Gastroesophageal sphincter (tissue), 4 donors: ENCODE measurements at regions not wholly inside any gene's neighbourhood (a gene's known extent, or its start where the extent isn't known, plus 50 kb on each side); places are given as distances from the start of the nearest gene placed in this dataset.

Experiments used
- ATAC-seq: fragments of 150-250 bp; one replicate; pipeline ENCODE4 v1.9.1; 2016; ENCODE audit warnings: mild to moderate bottlenecking, moderate library complexity
- H3K27ac ChIP-seq, 4 donors: fragments of 200-600 bp; sonication (generic) in 3 of 4; 1 replicate in 3 of 4; 2 replicates in 1 of 4; pipeline ENCODE4 v1.5.1; 2016 to 2019
- H3K27me3 ChIP-seq: fragments of 200-600 bp; sonication (generic); one replicate; pipeline ENCODE4 v1.5.1; 2019
- H3K36me3 ChIP-seq, 2 donors: fragments of 200-600 bp; sonication (generic); one replicate each; pipeline ENCODE4 v1.5.1; 2019; ENCODE audit warnings: control low read depth in 1 of 2
- H3K4me1 ChIP-seq, 3 donors: fragments of 200-600 bp; sonication (generic); 1 replicate in 2 of 3; 2 replicates in 1 of 3; pipeline ENCODE4 v1.5.1; 2016 to 2019; ENCODE audit warnings: control low read depth in 2 of 3
- H3K4me3 ChIP-seq, 2 donors: fragments of 200-600 bp; sonication (generic); one replicate each; pipeline ENCODE4 v1.5.1; 2019; ENCODE audit warnings: mild to moderate bottlenecking in 1 of 2, moderate library complexity in 1 of 2
- H3K9me3 ChIP-seq, 3 donors: fragments of 200-600 bp; sonication (generic); one replicate each; pipeline ENCODE4 v1.5.1; 2017 to 2019; ENCODE audit warnings: control low read depth in 2 of 3
- EP300 ChIP-seq: sonication (generic); formaldehyde crosslinking; IDR thresholded peaks from one replicate; pipeline ENCODE4 v1.6.1; 2017; ENCODE audit warnings: antibody characterized with exemption, mild to moderate bottlenecking
- POLR2A ChIP-seq, 2 donors: fragments of 450-650 bp; IDR thresholded peaks; one replicate each; pipeline ENCODE4 v1.6.1; 2017; ENCODE audit warnings: antibody characterized with exemption in 2 of 2, mild to moderate bottlenecking in 2 of 2, moderate library complexity in 1 of 2
- POLR2AphosphoS5 ChIP-seq: sonication (generic); formaldehyde crosslinking; IDR thresholded peaks from one replicate; pipeline ENCODE4 v1.6.1; 2017; ENCODE audit warnings: antibody characterized with exemption
- WGBS, 2 donors: methylation state at CpG; one replicate each; pipeline ENCODE4 v1.1.5; 2018; ENCODE audit warnings: low coverage in 1 of 2; 5-methylcytosine and 5-hydroxymethylcytosine counted together
- TF ChIP-seq, protein P1 (sequence below), 4 experiments: fragments of 200-600 bp in 2 of 4; fragments of 450-650 bp in 2 of 4; sonication (generic) in 1 of 4; IDR thresholded peaks; one replicate each; pipeline ENCODE4 v1.5.1; 2017 to 2019; ENCODE audit warnings: antibody characterized with exemption in 4 of 4, mild to moderate bottlenecking in 2 of 4, moderate library complexity in 2 of 4

GRCh38 chr7:17166824-17167379 lies 131.6 kb upstream of the AHR start:
- no peak for ATAC-seq
- 67 to 71% methylated on average over 1 to 4 of the region's 4 CpGs for WGBS, 2 donors

GRCh38 chr7:17168416-17168815 lies 130.0 kb upstream of the AHR start:
- no peak for ATAC-seq
- Histone ChIP-seq H3K4me3 (no peak overlapping the region), H3K9me3 (peaks cover 0 to 7% (median 0%) of the 10 kb centered on the region in 3 donors), H3K4me1 (no peaks in the 10 kb centered on the region), H3K27ac (no peak overlapping the region), H3K36me3 (no peaks in the 10 kb centered on the region), H3K27me3 (no peaks in the 10 kb centered on the region)
- WGBS, 2 donors, result 69 to 75% methylated on average over 2 of the region's 2 CpGs
- TF ChIP-seq, protein P1, sequence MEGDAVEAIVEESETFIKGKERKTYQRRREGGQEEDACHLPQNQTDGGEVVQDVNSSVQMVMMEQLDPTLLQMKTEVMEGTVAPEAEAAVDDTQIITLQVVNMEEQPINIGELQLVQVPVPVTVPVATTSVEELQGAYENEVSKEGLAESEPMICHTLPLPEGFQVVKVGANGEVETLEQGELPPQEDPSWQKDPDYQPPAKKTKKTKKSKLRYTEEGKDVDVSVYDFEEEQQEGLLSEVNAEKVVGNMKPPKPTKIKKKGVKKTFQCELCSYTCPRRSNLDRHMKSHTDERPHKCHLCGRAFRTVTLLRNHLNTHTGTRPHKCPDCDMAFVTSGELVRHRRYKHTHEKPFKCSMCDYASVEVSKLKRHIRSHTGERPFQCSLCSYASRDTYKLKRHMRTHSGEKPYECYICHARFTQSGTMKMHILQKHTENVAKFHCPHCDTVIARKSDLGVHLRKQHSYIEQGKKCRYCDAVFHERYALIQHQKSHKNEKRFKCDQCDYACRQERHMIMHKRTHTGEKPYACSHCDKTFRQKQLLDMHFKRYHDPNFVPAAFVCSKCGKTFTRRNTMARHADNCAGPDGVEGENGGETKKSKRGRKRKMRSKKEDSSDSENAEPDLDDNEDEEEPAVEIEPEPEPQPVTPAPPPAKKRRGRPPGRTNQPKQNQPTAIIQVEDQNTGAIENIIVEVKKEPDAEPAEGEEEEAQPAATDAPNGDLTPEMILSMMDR (IDR thresholded peaks at IDR 0.05), result no peak
- TF ChIP-seq EP300 (no peak), POLR2AphosphoS5 (no peak), POLR2A (IDR thresholded peaks at IDR 0.05) (no peak)

More at GRCh38 chr7:17166824-17167379, 131.6 kb upstream of the AHR start:
- H3K4me3 ChIP-seq, result no peak overlapping the region
- H3K36me3 ChIP-seq, result no peaks in the 10 kb centered on the region
- H3K27ac ChIP-seq, result no peak overlapping the region
- TF ChIP-seq POLR2AphosphoS5 (no peak), EP300 (no peak), POLR2A (IDR thresholded peaks at IDR 0.05) (no peak)
- TF ChIP-seq, protein P1 (IDR thresholded peaks at IDR 0.05), result no peak
- no peaks in the 10 kb centered on the region for H3K9me3 ChIP-seq
- no peaks in the 10 kb centered on the region for H3K27me3 ChIP-seq
- H3K4me1 ChIP-seq, result no peaks in the 10 kb centered on the region

- peaks cover 0 to 7% (median 0%) of the 10 kb centered on the region in 3 donors for H3K9me3 ChIP-seq
- no peak overlapping the region for H3K4me3 ChIP-seq
- H3K4me1 ChIP-seq, result no peaks in the 10 kb centered on the region
- no peaks in the 10 kb centered on the region for H3K27me3 ChIP-seq
- 87 to 100% methylated on average over 2 to 3 of the region's 3 CpGs for WGBS, 2 donors
- no peak for TF ChIP-seq EP300
- TF ChIP-seq POLR2A (IDR thresholded peaks at IDR 0.05), result no peak
- no peak for TF ChIP-seq POLR2AphosphoS5
- TF ChIP-seq, protein P1 (IDR thresholded peaks at IDR 0.05), result no peak
- ATAC-seq, result no peak
- H3K27ac ChIP-seq, result no peak overlapping the region
- H3K36me3 ChIP-seq, result no peaks in the 10 kb centered on the region
Observed at GRCh38 chr7:17171427-17171826, 127.0 kb upstream of the AHR start.

GRCh38 chr7:17176371-17177032 lies 122.0 kb upstream of the AHR start:
- no peak overlapping the region for H3K4me3 ChIP-seq
- H3K27me3 ChIP-seq, result no peaks in the 10 kb centered on the region
- no peak overlapping the region for H3K27ac ChIP-seq
- no peaks in the 10 kb centered on the region for H3K36me3 ChIP-seq
- no peak for ATAC-seq
- peaks cover 0 to 7% (median 0%) of the 10 kb centered on the region in 3 donors for H3K9me3 ChIP-seq
- H3K4me1 ChIP-seq, result no peaks in the 10 kb centered on the region
- WGBS, 2 donors, result 96% methylated on average over 9 to 11 of the region's 11 CpGs
- TF ChIP-seq POLR2A (IDR thresholded peaks at IDR 0.05) (no peak), POLR2AphosphoS5 (no peak), EP300 (no peak)
- TF ChIP-seq, protein P1 (IDR thresholded peaks at IDR 0.05), result no peak

GRCh38 chr7:17178545-17178944 lies 119.9 kb upstream of the AHR start:
- H3K9me3 ChIP-seq, result no peaks in the 10 kb centered on the region
- no peak overlapping the region for H3K4me3 ChIP-seq
- no peaks in the 10 kb centered on the region for H3K36me3 ChIP-seq
- no peaks in the 10 kb centered on the region for H3K4me1 ChIP-seq
- ATAC-seq, result no peak
- 89 to 96% methylated on average over 2 of the region's 2 CpGs for WGBS, 2 donors
- TF ChIP-seq POLR2AphosphoS5, result no peak
- no peak for TF ChIP-seq EP300
- TF ChIP-seq, protein P1 (IDR thresholded peaks at IDR 0.05), result no peak
- TF ChIP-seq POLR2A (IDR thresholded peaks at IDR 0.05), result no peak
- no peak overlapping the region for H3K27ac ChIP-seq
- H3K27me3 ChIP-seq, result no peaks in the 10 kb centered on the region
